D341Med (cell line): ENCODE measurements at regions not wholly inside any gene's neighbourhood (a gene's known extent, or its start where the extent isn't known, plus 50 kb on each side); places are given as distances from the start of the nearest gene placed in this dataset.
"Not testable (repeated sequence)": the region's sequence is repeated elsewhere in the genome, so short reads cannot be mapped to it uniquely, and the experiment has no call there.

ENCODE experiments used
- DNase-seq: peaks from one replicate; pipeline ENCODE4 v3.0.0; 2012; ENCODE audit warnings: low spot score

DNA sequence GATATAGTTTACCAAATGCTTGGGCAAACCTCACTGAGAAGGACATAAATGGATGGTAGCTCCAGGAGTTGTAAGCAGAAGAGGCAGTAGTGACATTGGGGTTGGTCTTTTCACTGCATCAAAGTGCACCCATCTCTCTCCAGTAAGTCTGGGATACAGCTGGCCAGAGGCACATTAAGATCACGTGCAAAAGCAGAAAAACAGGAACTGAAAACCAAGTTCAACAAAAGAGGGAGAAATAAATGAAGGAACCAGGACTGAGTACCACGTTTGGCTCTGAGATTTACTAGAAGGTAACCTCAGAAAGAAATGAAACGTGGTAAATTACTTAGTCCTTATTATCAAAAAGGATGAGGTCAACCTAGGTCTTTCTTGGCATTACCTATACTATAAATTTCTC is 259.2 kb downstream of the OSR1 start:
- DNase-seq = no peak

DNA sequence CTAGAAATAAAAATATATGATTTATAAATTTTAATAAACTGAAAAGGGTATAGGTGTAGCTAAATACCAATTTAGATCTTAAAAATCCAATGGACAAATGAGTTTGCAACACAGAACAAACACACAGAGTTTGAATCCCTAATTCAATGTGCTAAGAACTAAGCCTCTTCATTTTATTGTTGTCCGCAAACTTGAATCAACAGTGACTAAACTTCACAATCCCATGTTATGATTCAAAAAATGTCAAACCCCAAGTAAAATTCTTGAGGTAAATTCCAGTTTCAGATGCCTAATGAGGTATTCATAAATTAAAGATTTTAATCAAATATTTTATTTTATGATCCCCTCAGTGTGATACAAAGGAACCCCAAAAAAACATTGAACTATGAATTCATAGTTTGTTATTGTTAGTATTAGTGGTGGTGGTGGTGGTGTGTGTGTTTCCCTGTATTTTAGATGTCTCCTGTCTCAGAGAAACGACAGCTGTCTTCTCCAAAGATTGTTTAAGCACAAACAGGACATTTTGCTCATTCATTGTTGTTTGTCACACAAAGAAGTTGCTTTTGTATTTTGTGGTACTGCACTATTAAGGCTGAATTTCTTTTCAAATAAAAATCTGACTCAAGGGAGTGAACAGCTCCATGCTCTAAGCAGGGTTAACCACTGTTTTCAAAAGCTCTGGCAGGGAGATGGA is 259.8 kb downstream of the OSR1 start:
- DNase-seq = no peak

DNA sequence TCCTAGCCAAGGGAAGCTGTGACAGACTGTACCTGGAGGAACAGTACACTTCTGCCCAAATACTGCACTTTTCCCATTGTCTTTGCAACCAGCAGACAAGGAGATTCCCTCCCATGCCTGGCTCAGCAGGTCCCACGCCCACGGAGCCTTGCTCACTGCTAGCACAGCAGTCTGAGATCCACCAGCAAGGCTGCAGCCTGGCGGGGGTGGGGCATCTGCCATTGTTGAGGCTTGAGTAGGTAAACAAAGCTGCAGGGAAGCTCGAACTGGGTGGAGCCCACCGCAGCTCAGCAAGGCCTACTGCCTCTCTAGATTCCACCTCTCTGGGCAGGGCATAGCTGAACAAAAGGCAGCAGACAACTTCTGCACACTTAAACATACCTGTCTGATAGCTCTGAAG is 268.9 kb downstream of the OSR1 start:
- DNase-seq = not testable (repeated sequence)

DNA sequence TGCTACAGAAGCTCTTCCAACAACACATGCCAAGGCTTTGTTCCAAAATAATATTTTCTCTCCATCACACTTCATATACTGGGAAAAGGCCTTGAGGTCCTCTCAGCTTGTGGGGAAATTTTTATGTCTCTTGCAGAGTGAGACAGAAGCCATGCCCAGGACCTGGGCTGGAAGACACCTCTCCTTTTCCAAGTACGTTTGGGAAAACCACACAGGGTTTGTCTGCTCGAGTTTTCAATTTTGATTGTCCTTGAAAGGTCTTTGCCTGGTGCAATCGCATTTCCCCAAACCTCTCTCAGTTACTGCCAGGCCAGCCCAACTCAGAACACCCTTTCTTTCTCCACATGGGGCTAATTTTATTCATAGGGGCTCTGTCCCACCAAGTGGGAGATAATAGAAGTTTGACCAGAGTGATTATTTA is 272.2 kb downstream of the OSR1 start:
- DNase-seq = no peak

DNA sequence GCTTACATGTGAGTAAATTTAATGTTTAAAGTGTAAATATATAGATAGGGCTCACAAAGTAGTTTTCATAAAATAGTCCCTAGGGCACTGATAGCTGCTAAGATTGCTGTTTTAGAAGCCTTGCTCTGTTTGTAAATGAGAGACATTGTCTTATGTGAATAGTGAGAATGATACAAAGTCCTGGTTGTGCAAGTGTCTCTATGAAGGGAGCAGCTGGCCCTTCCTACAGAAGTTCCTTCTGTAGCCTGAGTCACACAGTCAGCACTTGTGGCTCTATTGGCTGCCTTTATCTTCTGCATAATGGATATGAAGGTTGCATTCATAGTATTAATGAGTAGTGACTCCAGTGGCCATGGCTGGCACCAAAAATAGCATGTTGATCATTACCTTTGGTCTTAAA is 279.7 kb downstream of the OSR1 start:
- no peak for DNase-seq

DNA sequence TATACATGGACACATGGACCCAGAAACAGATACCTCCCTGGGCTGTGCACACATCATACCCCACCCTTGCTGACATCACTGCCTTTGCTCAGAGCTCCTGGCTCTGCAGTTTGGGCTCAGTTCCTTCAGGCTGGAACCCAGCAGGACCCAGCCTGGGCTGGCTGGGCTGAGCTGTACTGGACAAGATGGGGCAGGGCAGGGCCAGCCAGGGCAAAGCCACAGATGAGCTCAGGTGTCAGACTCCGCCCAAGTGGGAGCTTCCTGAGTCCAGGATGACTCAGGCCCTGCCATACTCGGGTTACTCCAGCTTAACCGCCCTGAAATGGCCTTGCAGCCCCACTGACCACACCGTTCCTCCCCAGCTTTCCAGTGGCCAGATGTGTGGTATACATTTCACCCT is 284.9 kb downstream of the OSR1 start:
- DNase-seq = peak; percentile 17

DNA sequence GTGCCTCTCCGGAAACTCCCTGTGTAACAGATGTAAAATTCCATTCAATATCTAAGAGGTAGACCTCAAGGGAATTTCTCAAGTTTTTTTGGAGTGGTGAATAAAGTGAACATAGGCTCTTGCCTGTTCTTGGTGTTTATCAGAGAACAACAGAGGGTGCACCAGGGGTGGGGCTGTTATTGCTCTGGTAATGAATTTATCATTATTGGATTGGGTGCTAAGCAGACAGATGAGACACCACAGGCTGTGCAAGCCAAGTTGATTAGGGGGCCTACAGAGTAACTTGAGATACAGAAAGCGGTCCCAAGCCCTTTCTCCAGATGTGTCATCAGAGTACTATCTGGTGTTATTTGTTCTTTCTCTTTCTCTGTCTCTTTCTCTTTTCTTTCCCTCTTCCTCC is 286.3 kb downstream of the OSR1 start:
- DNase-seq = no peak

DNA sequence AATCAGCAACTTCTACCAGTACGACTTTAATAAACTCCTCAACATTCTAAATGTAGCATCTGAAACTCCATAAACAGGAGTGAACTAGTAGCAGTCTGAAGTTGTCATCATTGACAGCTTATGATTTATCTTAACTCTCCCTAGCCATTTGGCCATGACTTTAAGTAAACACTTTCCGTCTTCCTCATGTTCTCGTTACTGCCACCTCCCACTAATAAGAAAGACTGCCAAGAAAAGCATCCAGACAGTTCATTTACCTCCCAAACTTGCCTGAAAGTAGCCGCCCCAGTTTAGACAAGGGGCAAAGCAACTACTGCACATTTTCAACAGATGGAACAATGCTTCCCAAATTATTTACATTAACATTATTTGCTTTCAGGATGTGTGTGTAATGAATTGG is 287.5 kb downstream of the OSR1 start:
- DNase-seq = no peak

DNA sequence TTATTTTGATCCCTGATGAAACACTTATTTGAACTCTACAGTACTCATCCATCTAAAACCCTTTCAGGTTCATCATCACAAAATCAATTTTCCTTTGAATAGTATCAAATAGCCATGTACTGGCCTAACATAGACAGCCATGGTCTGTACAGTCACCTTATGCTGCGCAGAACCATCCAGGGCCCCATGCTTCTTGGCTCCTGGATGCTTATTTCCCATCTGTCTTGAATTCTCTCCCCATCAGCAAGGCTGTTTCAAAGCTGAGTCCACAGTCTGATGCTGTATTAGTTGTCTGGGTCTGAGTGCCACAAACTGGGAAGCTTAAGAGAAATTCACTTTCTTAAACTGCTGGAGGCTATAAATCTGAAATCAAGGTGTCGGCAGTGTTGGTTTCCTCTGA is 290.2 kb downstream of the OSR1 start:
- DNase-seq = no peak

DNA sequence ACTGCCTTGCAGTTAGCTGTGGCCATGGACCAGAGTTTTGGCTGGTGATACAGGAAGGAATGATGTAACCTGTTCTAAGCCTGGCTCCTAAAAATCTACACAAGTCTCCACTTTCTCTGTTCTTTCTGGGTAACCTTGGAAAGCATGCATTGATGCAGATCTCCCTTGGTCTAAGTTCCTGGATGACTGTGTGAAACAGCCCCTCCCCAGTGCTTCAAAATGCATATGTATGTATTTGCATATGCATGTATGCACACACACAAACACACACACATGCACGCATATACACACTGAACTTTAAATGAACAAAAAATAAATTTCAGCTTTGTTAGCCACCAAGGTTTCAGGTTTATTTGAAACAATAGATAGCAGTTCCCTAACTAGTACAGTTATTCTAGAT is 296.1 kb downstream of the OSR1 start:
- DNase-seq = no peak

DNA sequence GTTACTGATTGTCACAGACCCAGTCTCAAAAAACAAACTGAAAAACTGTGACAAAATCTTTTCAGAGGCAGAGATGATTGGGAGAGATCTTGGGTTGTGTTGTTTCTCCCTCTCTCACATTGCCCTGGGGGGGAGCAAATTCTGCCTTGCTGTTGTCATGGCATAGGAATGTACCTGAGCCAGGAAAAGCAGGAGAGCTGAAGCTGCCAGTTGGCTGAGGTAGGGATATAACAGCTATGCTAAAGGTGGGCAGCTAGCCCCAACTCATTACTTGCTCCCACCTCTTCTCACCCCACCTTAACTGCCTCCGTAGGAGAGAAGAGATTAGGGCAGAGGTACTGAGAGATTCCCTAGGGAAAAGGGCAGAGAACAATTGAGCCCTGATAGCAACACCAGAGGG is 299.3 kb downstream of the OSR1 start:
- no peak for DNase-seq

DNA sequence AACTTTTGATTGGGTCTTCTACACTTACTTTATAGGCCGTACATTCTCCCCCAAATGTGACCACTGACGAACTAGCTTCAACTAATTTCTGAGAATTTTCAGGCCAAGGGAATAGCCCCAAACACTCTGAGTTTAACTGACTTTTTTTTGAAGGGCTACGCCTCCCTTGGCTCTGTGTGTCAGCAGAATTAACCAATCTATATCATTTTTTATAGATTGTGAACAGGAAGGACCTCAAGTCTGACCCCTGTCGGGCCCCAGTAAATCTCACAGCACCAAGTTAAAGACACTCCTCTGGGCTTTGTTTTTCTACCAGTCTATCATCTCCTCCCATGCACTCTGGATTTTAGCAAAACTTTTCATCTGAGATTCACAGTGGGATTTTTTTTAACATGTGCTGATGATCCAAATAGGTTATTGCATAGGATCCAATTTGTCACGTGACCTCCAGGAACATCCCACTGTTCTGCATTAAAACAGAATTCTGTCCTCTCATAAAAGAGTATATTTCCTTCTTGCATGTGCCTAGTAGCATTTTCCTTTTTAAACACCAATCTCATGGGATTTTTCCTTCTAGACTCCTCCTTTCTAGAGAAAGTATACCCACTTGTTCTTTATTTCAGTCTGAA is 307.1 kb downstream of the OSR1 start:
- DNase-seq = no peak

DNA sequence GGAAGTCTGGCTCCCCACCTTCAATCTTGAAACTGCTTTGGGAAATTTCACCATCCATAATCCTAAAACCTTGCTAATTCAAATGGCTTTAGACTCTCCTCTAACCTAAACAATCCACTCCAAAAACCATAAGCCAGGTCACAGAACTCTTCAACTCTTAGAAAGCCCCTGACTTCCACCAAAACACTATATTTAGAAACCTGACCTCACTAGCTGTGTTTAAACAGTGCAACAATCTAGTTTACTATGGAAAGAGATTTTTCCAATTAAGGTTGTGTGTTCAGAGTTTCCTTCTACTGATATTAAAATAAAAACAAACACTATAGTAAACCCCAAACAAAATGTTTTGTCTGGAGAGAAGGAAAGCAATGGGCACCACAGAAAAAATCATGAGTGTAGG is 308.1 kb downstream of the OSR1 start:
- no peak for DNase-seq

DNA sequence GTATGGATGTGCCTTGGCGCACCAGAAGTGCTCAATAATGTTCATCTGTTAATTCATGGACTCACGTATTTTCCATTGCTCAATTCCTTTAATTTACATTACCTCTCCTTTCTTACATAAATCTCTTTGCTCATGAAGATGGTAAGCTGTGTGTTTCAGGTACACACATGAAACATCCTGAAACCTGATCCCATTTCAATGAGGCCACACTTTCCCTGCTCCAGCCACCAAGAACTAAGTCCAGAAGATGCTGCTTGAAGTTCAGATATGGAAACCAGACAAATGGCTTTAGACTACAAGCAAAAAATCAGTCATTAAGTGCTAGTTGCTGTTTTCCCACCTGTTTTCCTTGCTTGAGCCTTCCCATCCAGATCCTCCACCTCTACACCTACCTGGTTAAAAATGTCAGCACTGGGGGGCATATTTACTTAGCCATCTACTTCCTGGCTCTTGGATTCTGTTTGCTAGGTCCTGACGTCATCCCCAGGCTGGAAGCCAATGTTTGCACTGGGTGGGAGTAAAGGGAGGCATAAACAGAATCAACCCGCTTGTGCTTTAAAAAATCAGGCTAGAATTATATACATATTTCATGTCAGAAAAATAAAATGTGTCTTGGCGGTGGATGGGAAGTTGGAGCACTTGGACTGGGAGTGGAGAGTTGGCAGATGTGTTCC is 309.7 kb downstream of the OSR1 start:
- no peak for DNase-seq

DNA sequence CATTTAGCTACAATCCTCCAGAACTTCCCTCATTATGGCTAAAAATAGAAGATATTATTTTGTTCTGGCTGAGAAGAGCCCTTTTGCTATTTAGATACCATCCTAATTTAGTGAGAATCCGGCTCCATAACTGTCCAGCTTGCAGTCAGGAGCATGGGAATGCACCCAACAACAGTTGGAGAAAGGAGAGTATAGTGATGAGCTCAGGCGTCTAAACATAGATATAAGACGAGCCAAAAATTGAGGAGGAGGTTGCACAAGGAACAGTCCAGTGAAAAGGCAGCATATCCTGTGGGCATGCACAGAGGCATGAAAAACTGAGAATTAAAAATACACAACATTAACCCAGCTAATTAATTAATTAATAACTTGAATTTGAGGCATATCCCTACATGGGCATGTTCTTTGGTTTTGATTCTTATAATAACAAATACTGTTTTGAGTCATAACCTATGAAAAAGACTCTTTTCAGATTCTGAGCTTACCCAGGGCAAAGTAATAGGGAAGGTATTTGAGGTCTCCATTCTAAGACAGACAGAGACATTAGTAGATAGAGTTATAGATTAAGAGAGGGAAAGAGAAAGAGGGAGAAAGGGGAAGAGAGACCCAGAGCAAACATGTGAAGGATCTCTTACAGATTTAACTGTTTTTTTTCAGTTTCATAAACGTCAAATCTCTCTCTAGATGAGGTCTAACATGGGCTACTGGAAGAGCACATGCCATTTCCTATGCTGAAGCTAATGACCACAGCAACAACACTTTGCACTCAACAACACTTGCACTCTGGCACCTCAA is 311.2 kb downstream of the OSR1 start:
- no peak for DNase-seq

DNA sequence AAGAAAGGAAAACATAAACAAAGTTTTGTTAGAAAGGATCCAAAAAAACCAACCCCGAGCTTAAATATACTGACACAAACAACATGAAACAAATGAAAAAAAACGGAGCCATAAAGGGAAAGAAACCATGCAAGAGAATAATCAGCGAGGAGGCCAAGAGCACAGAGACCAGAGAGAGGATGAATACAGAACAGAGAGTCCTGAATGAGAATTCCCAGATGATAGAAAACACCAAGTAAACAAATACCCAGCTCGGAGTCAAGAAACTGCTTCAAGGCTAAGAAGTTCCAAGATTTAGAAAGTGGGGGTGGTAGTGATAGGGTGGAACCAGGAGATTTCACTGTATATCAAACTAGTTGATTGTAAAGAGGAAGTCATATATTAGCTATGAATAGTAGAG is 313.3 kb downstream of the OSR1 start:
- no peak for DNase-seq

DNA sequence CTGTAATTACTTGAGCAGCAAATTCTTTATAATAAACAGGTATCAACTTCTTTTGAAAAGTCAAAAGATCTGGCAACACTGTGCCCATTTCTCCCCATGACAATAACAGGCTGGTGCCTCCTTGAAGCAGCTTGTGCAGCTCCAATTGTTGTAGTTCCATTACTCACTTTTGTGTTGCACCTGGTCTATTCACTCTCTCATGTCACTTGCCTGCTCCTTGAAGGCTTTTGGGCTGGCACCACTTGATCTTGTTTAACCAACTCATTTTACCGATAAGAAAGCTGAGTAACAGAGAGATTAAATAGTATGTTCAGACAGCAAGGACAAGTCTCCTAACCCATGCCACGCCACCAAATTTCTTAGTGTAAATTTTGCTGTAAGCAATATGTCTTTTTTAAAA is 314.5 kb downstream of the OSR1 start:
- DNase-seq = no peak

DNA sequence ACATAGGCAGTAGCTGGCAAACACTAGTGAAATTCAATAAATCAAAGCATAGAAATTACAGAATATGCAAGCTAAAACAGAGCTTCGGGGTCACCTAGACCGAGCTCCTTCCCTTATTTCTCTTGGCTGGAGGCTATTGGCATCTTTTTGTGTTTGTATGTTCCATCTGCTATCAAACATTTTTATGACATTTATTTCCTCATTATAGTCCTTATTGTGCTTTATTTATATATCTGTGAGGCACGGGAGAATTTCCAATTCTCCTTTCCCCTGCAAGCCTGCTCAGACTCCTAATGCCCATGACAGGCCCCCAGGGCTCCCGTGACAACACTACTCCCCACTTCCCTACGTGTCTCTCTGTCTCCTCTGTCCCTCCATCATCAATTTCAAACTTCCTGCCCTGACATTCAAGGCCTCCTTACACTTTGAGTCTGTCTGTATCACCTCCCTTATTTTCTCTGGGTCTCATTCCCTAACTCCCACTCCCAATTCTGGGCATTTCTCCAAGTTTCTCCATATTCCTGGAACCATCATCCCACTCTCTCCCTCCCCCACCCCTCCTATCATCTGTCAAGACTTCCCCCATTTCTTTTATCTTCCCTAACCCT is 316.9 kb downstream of the OSR1 start:
- no peak for DNase-seq

DNA sequence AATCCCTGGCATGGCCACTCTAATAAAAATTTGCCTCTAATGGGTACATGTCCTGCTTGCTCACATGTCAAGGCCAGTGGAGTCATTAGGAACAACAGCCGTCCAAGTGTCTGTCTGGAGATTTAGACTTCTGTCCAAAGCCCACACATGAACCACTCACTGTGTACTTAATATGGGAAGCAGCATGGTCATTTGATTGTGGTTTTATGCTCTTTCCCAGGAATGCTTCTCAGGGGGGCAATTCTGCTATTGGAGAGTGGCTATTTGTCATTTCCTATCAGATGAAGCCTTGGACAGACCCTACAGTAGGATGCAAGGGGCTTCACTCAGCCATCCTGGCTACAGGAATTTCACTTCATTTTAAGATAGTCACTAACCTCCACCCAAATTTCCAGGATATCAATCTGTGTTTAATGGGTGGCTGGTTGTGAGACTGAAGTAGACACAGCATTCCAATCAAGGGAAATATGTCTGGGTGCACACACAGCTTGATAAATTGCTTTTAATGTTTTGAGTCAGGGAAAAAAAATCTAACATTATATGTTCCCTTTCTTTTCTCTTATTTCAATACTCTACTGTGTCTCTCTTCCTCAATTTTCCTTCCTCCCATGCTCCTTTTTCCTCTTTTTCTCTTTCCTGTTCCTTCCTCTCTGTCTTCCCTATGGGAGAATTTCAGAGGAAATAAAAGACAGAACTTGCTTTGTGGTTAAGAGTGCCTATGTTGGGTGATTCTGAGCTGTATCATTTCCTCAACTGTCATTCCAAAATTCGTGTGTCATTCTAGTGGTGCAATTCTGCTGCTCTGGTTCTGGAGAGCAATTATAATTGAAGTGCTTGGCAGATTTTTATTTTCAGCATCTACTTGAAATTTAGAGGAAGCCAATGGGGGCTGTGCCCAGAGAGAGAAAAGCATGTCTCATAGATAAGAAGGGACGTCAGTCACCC is 320.1 kb downstream of the OSR1 start:
- no peak for DNase-seq

DNA sequence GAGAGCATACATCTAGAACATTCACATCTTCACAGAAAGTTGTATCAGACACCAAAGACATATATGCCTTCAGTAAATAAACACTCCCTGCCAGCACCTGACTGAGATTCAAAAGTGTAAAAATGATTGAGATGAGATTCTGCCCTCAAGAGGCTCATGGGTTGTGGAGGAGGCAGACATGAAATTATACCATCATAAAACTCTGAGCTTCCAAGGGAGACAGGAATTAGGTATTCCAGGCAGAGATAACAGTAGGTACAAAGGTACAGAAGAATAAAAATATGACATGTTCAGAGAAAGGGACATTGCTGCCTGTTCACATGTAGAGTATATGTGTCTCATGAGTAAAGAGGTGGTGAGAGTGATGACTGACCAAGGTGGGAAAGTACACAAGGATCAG is 322.3 kb downstream of the OSR1 start:
- no peak for DNase-seq

DNA sequence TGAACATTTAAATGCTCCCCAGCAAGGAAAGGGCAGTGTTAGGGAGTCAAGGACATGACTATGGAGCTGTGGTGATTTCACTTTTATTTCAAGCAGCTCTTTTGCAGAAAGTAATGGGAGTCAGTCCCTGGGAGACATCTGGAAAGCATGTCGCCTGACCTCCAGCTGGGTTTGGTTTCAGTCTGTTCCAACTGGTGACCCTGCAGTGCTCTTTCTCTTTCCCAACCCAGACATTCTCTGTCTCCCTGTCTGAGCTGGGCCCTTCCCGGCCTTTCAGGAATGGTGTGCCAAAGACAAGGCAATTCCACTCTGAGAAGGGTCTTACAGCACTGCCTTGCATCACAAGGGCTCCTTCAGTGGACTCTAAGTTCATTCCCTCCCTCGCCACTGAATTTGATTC is 323.2 kb downstream of the OSR1 start:
- no peak for DNase-seq
